Mesenchymal stem cell (in vitro differentiated cells and primary cell): ENCODE measurements at regions not wholly inside any gene's neighbourhood (a gene's known extent, or its start where the extent isn't known, plus 50 kb on each side); places are given as distances from the start of the nearest gene placed in this dataset.
"Not testable (repeated sequence)": the region's sequence is repeated elsewhere in the genome, so short reads cannot be mapped to it uniquely, and the experiment has no call there.

Experiments
- DNase-seq: peaks from one replicate; pipeline ENCODE4 v3.0.0-alpha.2; 2013
- H2AFZ ChIP-seq: one replicate; pipeline ENCODE4 v1.6.1; 2013; ENCODE audit warnings: low read depth, mild to moderate bottlenecking, control low read depth, inconsistent platforms, low read length, moderate library complexity
- H2AK5ac ChIP-seq: 2 replicates; pipeline ENCODE4 v1.6.1; 2013; ENCODE audit warnings: low read length, moderate library complexity, mild to moderate bottlenecking, inconsistent platforms; ENCODE audit not compliant: severe bottlenecking
- H2BK120ac ChIP-seq: one replicate; pipeline ENCODE4 v1.6.1; 2013; ENCODE audit warnings: low read depth, mild to moderate bottlenecking, inconsistent platforms, low read length, moderate library complexity
- H2BK12ac ChIP-seq, 2 experiments: one replicate each; pipeline ENCODE4 v1.6.1; 2013; ENCODE audit warnings: inconsistent platforms in 2 of 2, low read length in 2 of 2, mild to moderate bottlenecking in 2 of 2, moderate library complexity in 2 of 2, control low read depth in 1 of 2
- H2BK15ac ChIP-seq: one replicate; pipeline ENCODE4 v1.6.1; 2013; ENCODE audit warnings: mild to moderate bottlenecking, low read depth, inconsistent platforms; ENCODE audit not compliant: poor library complexity, severe bottlenecking
- H2BK5ac ChIP-seq: 2 replicates; pipeline ENCODE4 v1.6.1; 2013; ENCODE audit warnings: low read depth, mild to moderate bottlenecking, low read length, control low read depth, inconsistent platforms; ENCODE audit not compliant: poor library complexity, severe bottlenecking
- H3K14ac ChIP-seq, 2 experiments: one replicate each; pipeline ENCODE4 v1.6.1; 2013; ENCODE audit warnings: inconsistent platforms in 2 of 2, low read length in 2 of 2, control low read depth in 1 of 2, mild to moderate bottlenecking in 1 of 2, moderate library complexity in 1 of 2
- H3K18ac ChIP-seq, 2 experiments: one replicate each; pipeline ENCODE4 v1.6.1; 2013; ENCODE audit warnings: inconsistent platforms in 2 of 2, low read length in 2 of 2, control low read depth in 1 of 2, low read depth in 1 of 2, mild to moderate bottlenecking in 1 of 2
- H3K23ac ChIP-seq, 2 experiments: one replicate each; pipeline ENCODE4 v1.6.1; 2013; ENCODE audit warnings: inconsistent platforms in 2 of 2, low read length in 2 of 2, mild to moderate bottlenecking in 2 of 2, moderate library complexity in 2 of 2, control low read depth in 1 of 2
- H3K27ac ChIP-seq: 2 replicates; pipeline ENCODE4 v1.5.1; 2013; ENCODE audit warnings: mild to moderate bottlenecking, moderate library complexity, low read length, control low read depth, inconsistent platforms; ENCODE audit not compliant: poor library complexity, severe bottlenecking
- H3K27me3 ChIP-seq, 2 experiments: 2 replicates each; pipeline versions ENCODE4 v1.6.1 to v1.7.0; 2013; ENCODE audit warnings: low read length in 2 of 2, mild to moderate bottlenecking in 2 of 2, moderate library complexity in 2 of 2, control low read depth in 1 of 2, inconsistent platforms in 1 of 2; ENCODE audit not compliant: control insufficient read depth in 1 of 2, insufficient read depth in 1 of 2
- H3K36me3 ChIP-seq, 2 experiments: 2 replicates each; pipeline versions ENCODE4 v1.6.1 to v1.7.0; 2013; ENCODE audit warnings: low read length in 2 of 2, control low read depth in 1 of 2, inconsistent platforms in 1 of 2, low read depth in 1 of 2, mild to moderate bottlenecking in 1 of 2; ENCODE audit not compliant: insufficient read depth in 2 of 2, control insufficient read depth in 1 of 2
- H3K4ac ChIP-seq, 2 experiments: one replicate each; pipeline ENCODE4 v1.6.1; 2013; ENCODE audit warnings: inconsistent platforms in 2 of 2, low read length in 2 of 2, mild to moderate bottlenecking in 2 of 2, moderate library complexity in 2 of 2, control low read depth in 1 of 2, low read depth in 1 of 2
- H3K4me1 ChIP-seq: 2 replicates; pipeline ENCODE4 v1.6.1; 2013; ENCODE audit warnings: low read depth, low read length, control low read depth; ENCODE audit not compliant: control insufficient read depth, insufficient read depth
- H3K4me2 ChIP-seq: 2 replicates; pipeline ENCODE4 v1.6.1; 2013; ENCODE audit warnings: low read length, mild to moderate bottlenecking, inconsistent platforms; ENCODE audit not compliant: poor library complexity, severe bottlenecking
- H3K4me3 ChIP-seq, 2 experiments: 2 replicates each; pipeline versions ENCODE4 v1.5.1 to v1.7.0; 2013; ENCODE audit warnings: low read length in 2 of 2, mild to moderate bottlenecking in 2 of 2, control low read depth in 1 of 2, low read depth in 1 of 2; ENCODE audit not compliant: insufficient read depth in 1 of 2
- H3K79me1 ChIP-seq: replicated peaks from 2 replicates; pipeline ENCODE4 v1.6.1; 2013; ENCODE audit warnings: mild to moderate bottlenecking, control low read depth, low read length, inconsistent platforms; ENCODE audit not compliant: poor library complexity, severe bottlenecking
- H3K9ac ChIP-seq: 2 replicates; pipeline ENCODE4 v1.7.0; 2013; ENCODE audit warnings: mild to moderate bottlenecking, low read length, moderate library complexity
- H3K9me3 ChIP-seq: 2 replicates; pipeline ENCODE4 v1.7.0; 2013; ENCODE audit warnings: mild to moderate bottlenecking, low read length; ENCODE audit not compliant: control insufficient read depth
- H4K8ac ChIP-seq: one replicate; pipeline ENCODE4 v1.6.1; 2013; ENCODE audit warnings: inconsistent platforms, mild to moderate bottlenecking, low read length, moderate library complexity
- H4K91ac ChIP-seq: one replicate; pipeline ENCODE4 v1.6.1; 2013; ENCODE audit warnings: mild to moderate bottlenecking, low read length, inconsistent platforms
- WGBS: methylation state at CpG from one replicate; pipeline ENCODE4 v1.1.7; 2013; ENCODE audit warnings: mixed read lengths; 5-methylcytosine and 5-hydroxymethylcytosine counted together

DNA sequence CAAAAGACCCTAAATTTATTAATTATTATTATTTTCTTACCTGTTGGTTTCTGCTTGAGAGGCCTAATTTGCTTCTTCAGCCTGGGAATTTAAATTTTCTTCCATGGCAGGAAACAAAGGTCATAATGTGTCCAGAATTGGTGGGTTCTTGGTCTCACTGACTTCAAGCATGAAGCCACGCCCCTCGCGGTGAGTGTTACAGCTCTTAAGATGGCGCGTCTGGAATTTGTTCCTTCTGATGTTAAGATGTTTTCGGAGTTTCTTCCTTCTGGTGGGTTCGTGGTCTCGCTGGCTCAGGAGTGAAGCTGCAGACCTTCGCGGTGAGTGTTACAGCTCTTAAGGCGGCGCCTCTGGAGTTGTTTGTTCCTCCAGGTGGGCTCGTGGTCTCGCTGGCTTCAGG, 998.7 kb upstream of the SPRY2 start:
- not testable (repeated sequence) for H3K9me3 ChIP-seq, H3K4me2 ChIP-seq, H2BK12ac ChIP-seq, H3K18ac ChIP-seq, H4K91ac ChIP-seq, DNase-seq, H2BK5ac ChIP-seq, H3K9ac ChIP-seq, H3K4me3 ChIP-seq, H3K27me3 ChIP-seq, H3K79me1 ChIP-seq, H3K4me1 ChIP-seq, H2AFZ ChIP-seq, H2BK120ac ChIP-seq, H3K23ac ChIP-seq, H3K27ac ChIP-seq, H2AK5ac ChIP-seq, H3K36me3 ChIP-seq, H4K8ac ChIP-seq, H3K14ac ChIP-seq, H3K4ac ChIP-seq, H2BK15ac ChIP-seq
- WGBS: 95% methylated on average over 14 of the region's 14 CpGs

DNA sequence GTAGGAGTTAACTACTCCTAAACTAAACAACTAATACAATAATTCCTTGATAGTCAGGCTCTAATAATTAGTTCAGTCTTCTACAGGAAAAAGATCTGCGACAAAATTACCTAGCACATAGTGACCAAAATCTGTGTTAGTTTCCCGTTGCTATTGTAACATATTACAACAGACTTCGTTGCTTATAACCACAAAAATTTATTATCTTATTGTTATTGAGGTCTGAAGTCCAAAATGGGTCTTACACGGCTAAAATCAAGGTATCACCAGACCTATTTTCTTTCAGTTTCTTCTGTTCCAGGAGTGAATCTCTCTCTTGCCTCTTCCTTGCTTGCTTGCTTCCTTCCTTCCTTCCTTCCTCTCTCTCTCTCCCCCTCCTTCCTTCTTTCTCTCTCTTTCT, 993.6 kb upstream of the SPRY2 start:
- Histone ChIP-seq H4K91ac (no peak overlapping the region), H2BK15ac (no peak overlapping the region), H3K27ac (no peak overlapping the region), H2AFZ (no peak overlapping the region), H3K9ac (no peak overlapping the region), H3K4me2 (no peak overlapping the region), H3K36me3 (peaks cover 0 to 3% of the 10 kb centered on the region in 2 experiments), H3K4me1 (peaks cover 2% of the 10 kb centered on the region), H2BK12ac (no peak overlapping the region), H2BK120ac (no peak overlapping the region), H3K4me3 (no peak overlapping the region), H2BK5ac (no peak overlapping the region), H3K9me3 (no peaks in the 10 kb centered on the region), H3K79me1 (no peaks in the 10 kb centered on the region), H3K4ac (no peak overlapping the region), H3K18ac (no peak overlapping the region), H3K23ac (no peak overlapping the region), H4K8ac (no peak overlapping the region), H2AK5ac (no peak overlapping the region), H3K27me3 (no peaks in the 10 kb centered on the region), H3K14ac (no peak overlapping the region)
- no peak for DNase-seq
- 97% methylated on average over 2 of the region's 4 CpGs for WGBS

DNA sequence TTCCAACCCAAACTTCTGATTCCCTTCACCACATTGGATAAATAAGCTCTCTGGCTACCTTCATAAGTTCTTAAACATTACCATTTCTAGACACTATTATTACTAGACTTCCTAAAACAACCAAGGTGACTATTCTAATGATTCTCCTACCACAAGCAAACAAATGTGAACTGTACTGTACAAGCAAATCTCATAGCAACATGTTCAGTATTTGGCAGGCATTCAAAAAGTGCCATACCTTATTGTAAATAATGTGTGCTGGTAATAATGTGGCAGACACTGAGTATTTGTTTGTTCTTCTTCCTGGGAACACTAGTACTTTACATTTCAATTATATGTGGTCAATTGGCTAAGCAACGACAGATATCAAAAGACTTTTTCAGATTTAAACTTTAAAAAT, 986.0 kb upstream of the SPRY2 start:
- no peak overlapping the region for H2AFZ ChIP-seq
- no peak overlapping the region for H3K27ac ChIP-seq
- 79% methylated on average over 1 of the region's 1 CpG for WGBS

DNA sequence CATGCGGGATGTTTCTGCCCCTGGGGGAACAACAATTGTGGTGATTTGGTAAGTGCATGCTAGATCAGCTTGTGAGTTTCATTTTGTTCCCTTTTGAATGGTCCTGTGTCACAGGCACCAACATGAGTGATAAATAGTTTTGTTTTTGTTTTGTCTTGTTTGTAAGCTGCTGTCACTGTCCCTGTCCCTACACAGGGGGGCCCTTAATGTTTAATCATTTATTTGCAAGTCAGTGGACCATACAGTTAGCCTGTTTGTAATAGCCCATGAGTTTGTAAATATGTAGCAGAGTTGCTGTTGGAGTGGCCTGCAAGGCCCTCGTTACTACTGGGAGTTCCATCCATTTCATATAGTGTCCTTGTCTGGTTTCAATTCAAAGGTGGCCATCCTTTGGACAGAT, 979.6 kb upstream of the SPRY2 start:
- Histone ChIP-seq H3K4me2 (no peak overlapping the region), H3K18ac (no peak overlapping the region), H3K9me3 (peaks cover 4% of the 10 kb centered on the region), H3K27me3 (no peaks in the 10 kb centered on the region), H3K27ac (no peak overlapping the region), H3K4ac (no peak overlapping the region), H4K91ac (no peak overlapping the region), H3K4me3 (no peak overlapping the region), H3K9ac (no peak overlapping the region), H3K23ac (no peak overlapping the region), H3K4me1 (peaks cover 2% of the 10 kb centered on the region), H2AK5ac (no peak overlapping the region), H2BK12ac (no peak overlapping the region), H3K14ac (no peak overlapping the region), H2BK15ac (no peak overlapping the region), H2AFZ (no peak overlapping the region), H2BK5ac (no peak overlapping the region), H2BK120ac (no peak overlapping the region), H3K36me3 (no peaks in the 10 kb centered on the region), H4K8ac (no peak overlapping the region), H3K79me1 (no peaks in the 10 kb centered on the region)
- 98% methylated on average over 2 of the region's 2 CpGs for WGBS
- DNase-seq: no peak

More for the DNA sequence above, 986.0 kb upstream of the SPRY2 start:
- no peaks in the 10 kb centered on the region for H3K27me3 ChIP-seq
- H3K4me3 ChIP-seq: no peak overlapping the region
- no peak overlapping the region for H3K23ac ChIP-seq
- H2BK120ac ChIP-seq: no peak overlapping the region
- no peak overlapping the region for H4K91ac ChIP-seq
- no peak overlapping the region for H3K4me2 ChIP-seq
- peaks cover 4% of the 10 kb centered on the region for H3K9me3 ChIP-seq
- H3K18ac ChIP-seq: no peak overlapping the region
- peaks cover 2% of the 10 kb centered on the region for H3K4me1 ChIP-seq
- H3K79me1 ChIP-seq: no peaks in the 10 kb centered on the region
- no peak overlapping the region for H2BK15ac ChIP-seq
- no peak overlapping the region for H2BK12ac ChIP-seq
- H4K8ac ChIP-seq: no peak overlapping the region
- H3K14ac ChIP-seq: no peak overlapping the region
- DNase-seq: no peak
- H3K4ac ChIP-seq: no peak overlapping the region
- no peak overlapping the region for H3K9ac ChIP-seq
- H3K36me3 ChIP-seq: peaks cover 0 to 3% of the 10 kb centered on the region in 2 experiments
- H2BK5ac ChIP-seq: no peak overlapping the region
- no peak overlapping the region for H2AK5ac ChIP-seq
